ENCODE measurements at regions not wholly inside any gene's neighbourhood (a gene's known extent, or its start where the extent isn't known, plus 50 kb on each side); places are given as distances from the start of the nearest gene placed in this dataset.

DNA sequence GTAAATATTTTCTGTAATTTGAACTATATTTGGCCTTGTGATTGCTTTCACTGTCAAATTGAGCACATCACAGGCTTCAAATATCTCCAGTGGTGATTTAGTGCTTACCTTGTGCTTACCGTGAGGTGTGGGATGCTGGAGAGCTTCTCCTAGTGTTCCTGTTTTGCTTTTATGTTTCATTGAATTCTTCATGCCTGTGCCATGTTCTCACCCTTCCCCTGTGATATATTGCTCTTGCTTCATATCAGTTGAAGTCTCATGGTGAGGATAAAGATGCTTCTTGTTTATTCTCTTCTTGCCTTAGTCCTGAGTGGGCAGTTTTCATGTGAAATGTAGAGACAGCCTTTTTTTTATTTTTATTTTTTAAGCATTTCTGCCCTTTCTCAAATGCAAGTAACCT, 198.0 kb upstream of the PDGFD start:
- TF ChIP-seq, protein P1, sequence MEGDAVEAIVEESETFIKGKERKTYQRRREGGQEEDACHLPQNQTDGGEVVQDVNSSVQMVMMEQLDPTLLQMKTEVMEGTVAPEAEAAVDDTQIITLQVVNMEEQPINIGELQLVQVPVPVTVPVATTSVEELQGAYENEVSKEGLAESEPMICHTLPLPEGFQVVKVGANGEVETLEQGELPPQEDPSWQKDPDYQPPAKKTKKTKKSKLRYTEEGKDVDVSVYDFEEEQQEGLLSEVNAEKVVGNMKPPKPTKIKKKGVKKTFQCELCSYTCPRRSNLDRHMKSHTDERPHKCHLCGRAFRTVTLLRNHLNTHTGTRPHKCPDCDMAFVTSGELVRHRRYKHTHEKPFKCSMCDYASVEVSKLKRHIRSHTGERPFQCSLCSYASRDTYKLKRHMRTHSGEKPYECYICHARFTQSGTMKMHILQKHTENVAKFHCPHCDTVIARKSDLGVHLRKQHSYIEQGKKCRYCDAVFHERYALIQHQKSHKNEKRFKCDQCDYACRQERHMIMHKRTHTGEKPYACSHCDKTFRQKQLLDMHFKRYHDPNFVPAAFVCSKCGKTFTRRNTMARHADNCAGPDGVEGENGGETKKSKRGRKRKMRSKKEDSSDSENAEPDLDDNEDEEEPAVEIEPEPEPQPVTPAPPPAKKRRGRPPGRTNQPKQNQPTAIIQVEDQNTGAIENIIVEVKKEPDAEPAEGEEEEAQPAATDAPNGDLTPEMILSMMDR (IDR thresholded peaks at IDR 0.05): no peak
- no peak for TF ChIP-seq POLR2A (IDR thresholded peaks at IDR 0.05)
